ENCODE measurements at regions not wholly inside any gene's neighbourhood (a gene's known extent, or its start where the extent isn't known, plus 50 kb on each side); places are given as distances from the start of the nearest gene placed in this dataset.
"Not testable (repeated sequence)": the region's sequence is repeated elsewhere in the genome, so short reads cannot be mapped to it uniquely, and the experiment has no call there.

GRCh38 chr7:106448346-106448991 is 163.7 kb upstream of the NAMPT start:
- Histone ChIP-seq H3K9ac (ENCODE audit: control insufficient read depth, extremely low read depth, insufficient read depth, low read length) (no peak overlapping the region), H3K27me3 (ENCODE audit: control insufficient read depth, extremely low read depth, insufficient read depth, low read length) (no peaks in the 10 kb centered on the region), H4K20me1 (ENCODE audit: control insufficient read depth, extremely low read depth, insufficient read depth, low read length) (no peaks in the 10 kb centered on the region), H3K9me3 (ENCODE audit: control insufficient read depth, low read depth, low read length) (peaks cover 2% of the 10 kb centered on the region), H2AFZ (ENCODE audit: control insufficient read depth, low read length) (no peak overlapping the region), H3K36me3 (ENCODE audit: control insufficient read depth in 2 of 2, extremely low read depth in 1 of 2, insufficient read depth in 2 of 2, low read length in 2 of 2) (no peaks in the 10 kb centered on the region), H3K4me2 (ENCODE audit: control insufficient read depth, extremely low read depth, insufficient read depth, low read depth, low read length) (no peak overlapping the region), H3K27ac (ENCODE audit: control insufficient read depth, insufficient read depth, low read length) (no peak overlapping the region), H3K79me2 (ENCODE audit: control insufficient read depth, insufficient read depth, low read length) (no peaks in the 10 kb centered on the region), H3K4me1 (ENCODE audit: control insufficient read depth, extremely low read depth, insufficient read depth, low read length) (peaks cover 19% of the 10 kb centered on the region), H3K4me3 (ENCODE audit: control insufficient read depth in 2 of 3, extremely low read depth in 1 of 3, insufficient read depth in 2 of 3, low read depth in 1 of 3, low read length in 3 of 3) (no peak overlapping the region), H3K9me1 (ENCODE audit: control insufficient read depth, extremely low read depth, insufficient read depth, low read length) (no peaks in the 10 kb centered on the region)
- no peak for TF ChIP-seq EZH2 (IDR thresholded peaks at IDR 0.05; ENCODE audit: low read length)
- TF ChIP-seq, protein P1, sequence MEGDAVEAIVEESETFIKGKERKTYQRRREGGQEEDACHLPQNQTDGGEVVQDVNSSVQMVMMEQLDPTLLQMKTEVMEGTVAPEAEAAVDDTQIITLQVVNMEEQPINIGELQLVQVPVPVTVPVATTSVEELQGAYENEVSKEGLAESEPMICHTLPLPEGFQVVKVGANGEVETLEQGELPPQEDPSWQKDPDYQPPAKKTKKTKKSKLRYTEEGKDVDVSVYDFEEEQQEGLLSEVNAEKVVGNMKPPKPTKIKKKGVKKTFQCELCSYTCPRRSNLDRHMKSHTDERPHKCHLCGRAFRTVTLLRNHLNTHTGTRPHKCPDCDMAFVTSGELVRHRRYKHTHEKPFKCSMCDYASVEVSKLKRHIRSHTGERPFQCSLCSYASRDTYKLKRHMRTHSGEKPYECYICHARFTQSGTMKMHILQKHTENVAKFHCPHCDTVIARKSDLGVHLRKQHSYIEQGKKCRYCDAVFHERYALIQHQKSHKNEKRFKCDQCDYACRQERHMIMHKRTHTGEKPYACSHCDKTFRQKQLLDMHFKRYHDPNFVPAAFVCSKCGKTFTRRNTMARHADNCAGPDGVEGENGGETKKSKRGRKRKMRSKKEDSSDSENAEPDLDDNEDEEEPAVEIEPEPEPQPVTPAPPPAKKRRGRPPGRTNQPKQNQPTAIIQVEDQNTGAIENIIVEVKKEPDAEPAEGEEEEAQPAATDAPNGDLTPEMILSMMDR (optimal IDR thresholded peaks at IDR 0.05 in 1 of 3, IDR thresholded peaks at IDR 0.05 in 1 of 3, conservative IDR thresholded peaks at IDR 0.05 in 1 of 3; ENCODE audit: extremely low read depth in 1 of 3, insufficient read depth in 2 of 3, low read length in 3 of 3): no peak
- dilution Hi-C loops (cut with MboI; ENCODE audit: extremely low pct_ligation_motif_present, low sequenced_read_pairs): no loop called here
- DNase-seq (ENCODE audit: low read depth, low spot score) (no peak), FAIRE-seq (no peak)

DNA sequence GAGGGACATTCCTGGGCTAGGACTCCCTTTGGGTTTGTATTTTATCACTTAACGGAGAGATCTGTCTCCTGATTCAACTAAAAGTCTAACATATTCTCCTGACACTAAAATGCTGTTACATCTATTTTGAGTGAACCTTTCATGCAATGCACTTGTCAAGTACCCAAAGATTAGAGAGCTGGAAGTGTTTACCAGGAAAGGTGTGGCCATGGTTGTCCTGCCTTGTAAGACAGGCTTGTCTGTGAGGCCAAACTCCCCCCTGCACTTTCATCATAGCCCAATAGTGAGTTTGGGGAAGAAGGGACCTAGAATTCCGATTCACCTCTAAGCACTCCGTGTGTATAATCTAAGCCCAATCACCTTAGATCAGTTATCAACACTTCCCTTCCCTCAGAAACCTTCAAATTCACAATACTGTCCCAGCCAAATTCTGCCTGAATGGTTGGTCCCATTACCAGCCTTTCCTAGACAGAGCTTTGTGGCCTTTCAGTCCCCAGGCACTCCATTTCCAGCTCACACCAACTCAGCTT is 162.6 kb upstream of the NAMPT start:
- Histone ChIP-seq H3K4me1 (ENCODE audit: control insufficient read depth, extremely low read depth, insufficient read depth, low read length) (peaks cover 19% of the 10 kb centered on the region), H4K20me1 (ENCODE audit: control insufficient read depth, extremely low read depth, insufficient read depth, low read length) (no peaks in the 10 kb centered on the region), H3K4me3 (ENCODE audit: control insufficient read depth in 2 of 3, extremely low read depth in 1 of 3, insufficient read depth in 2 of 3, low read depth in 1 of 3, low read length in 3 of 3) (no peak overlapping the region), H3K79me2 (ENCODE audit: control insufficient read depth, insufficient read depth, low read length) (no peaks in the 10 kb centered on the region), H3K4me2 (ENCODE audit: control insufficient read depth, extremely low read depth, insufficient read depth, low read depth, low read length) (no peak overlapping the region), H3K9ac (ENCODE audit: control insufficient read depth, extremely low read depth, insufficient read depth, low read length) (no peak overlapping the region), H3K27ac (ENCODE audit: control insufficient read depth, insufficient read depth, low read length) (no peak overlapping the region), H3K36me3 (ENCODE audit: control insufficient read depth in 2 of 2, extremely low read depth in 1 of 2, insufficient read depth in 2 of 2, low read length in 2 of 2) (no peaks in the 10 kb centered on the region), H3K27me3 (ENCODE audit: control insufficient read depth, extremely low read depth, insufficient read depth, low read length) (no peaks in the 10 kb centered on the region), H3K9me1 (ENCODE audit: control insufficient read depth, extremely low read depth, insufficient read depth, low read length) (no peaks in the 10 kb centered on the region), H3K9me3 (ENCODE audit: control insufficient read depth, low read depth, low read length) (peaks cover 2% of the 10 kb centered on the region), H2AFZ (ENCODE audit: control insufficient read depth, low read length) (no peak overlapping the region)
- TF ChIP-seq EZH2 (IDR thresholded peaks at IDR 0.05; ENCODE audit: low read length): no peak
- TF ChIP-seq, protein P1 (optimal IDR thresholded peaks at IDR 0.05 in 1 of 3, IDR thresholded peaks at IDR 0.05 in 1 of 3, conservative IDR thresholded peaks at IDR 0.05 in 1 of 3; ENCODE audit: extremely low read depth in 1 of 3, insufficient read depth in 2 of 3, low read length in 3 of 3): no peak
- no peak for FAIRE-seq
- DNase-seq (ENCODE audit: low read depth, low spot score): no peak
- dilution Hi-C loops (cut with MboI; ENCODE audit: extremely low pct_ligation_motif_present, low sequenced_read_pairs): no loop called here

GRCh38 chr7:106445366-106445765 is 160.6 kb upstream of the NAMPT start:
- FAIRE-seq; H3K4me2 ChIP-seq (ENCODE audit: control insufficient read depth, extremely low read depth, insufficient read depth, low read depth, low read length); H3K9me3 ChIP-seq (ENCODE audit: control insufficient read depth, low read depth, low read length); H3K79me2 ChIP-seq (ENCODE audit: control insufficient read depth, insufficient read depth, low read length); H3K36me3 ChIP-seq (ENCODE audit: control insufficient read depth in 2 of 2, extremely low read depth in 1 of 2, insufficient read depth in 2 of 2, low read length in 2 of 2); H3K9me1 ChIP-seq (ENCODE audit: control insufficient read depth, extremely low read depth, insufficient read depth, low read length); H3K4me1 ChIP-seq (ENCODE audit: control insufficient read depth, extremely low read depth, insufficient read depth, low read length); H3K4me3 ChIP-seq (ENCODE audit: control insufficient read depth in 2 of 3, extremely low read depth in 1 of 3, insufficient read depth in 2 of 3, low read depth in 1 of 3, low read length in 3 of 3); H3K27ac ChIP-seq (ENCODE audit: control insufficient read depth, insufficient read depth, low read length); dilution Hi-C loops (cut with MboI; ENCODE audit: extremely low pct_ligation_motif_present, low sequenced_read_pairs); H2AFZ ChIP-seq (ENCODE audit: control insufficient read depth, low read length); DNase-seq (ENCODE audit: low read depth, low spot score); H3K27me3 ChIP-seq (ENCODE audit: control insufficient read depth, extremely low read depth, insufficient read depth, low read length); H4K20me1 ChIP-seq (ENCODE audit: control insufficient read depth, extremely low read depth, insufficient read depth, low read length); H3K9ac ChIP-seq (ENCODE audit: control insufficient read depth, extremely low read depth, insufficient read depth, low read length): not testable (repeated sequence)
